ENCODE measurements at regions not wholly inside any gene's neighbourhood (a gene's known extent, or its start where the extent isn't known, plus 50 kb on each side); places are given as distances from the start of the nearest gene placed in this dataset.
"Not testable (repeated sequence)": the region's sequence is repeated elsewhere in the genome, so short reads cannot be mapped to it uniquely, and the experiment has no call there.

DNA sequence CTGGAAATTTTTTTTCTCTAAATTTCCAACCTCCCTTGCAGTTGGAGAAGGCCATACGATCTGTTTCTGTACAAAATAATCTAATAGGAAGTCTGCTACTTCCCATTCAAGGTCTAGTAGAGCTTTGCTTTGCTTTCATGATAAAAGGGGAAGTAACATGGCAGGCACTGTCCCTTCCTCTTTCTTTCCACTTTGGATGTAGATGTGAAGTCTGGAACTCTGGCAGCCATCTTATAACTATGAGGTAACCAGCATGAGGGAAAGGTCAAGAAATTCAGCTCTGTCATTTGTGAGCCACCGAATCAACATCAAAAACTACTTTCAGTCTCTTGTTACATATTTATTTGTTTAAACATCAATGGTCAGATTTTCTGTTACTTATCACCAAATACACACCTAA, 156.3 kb downstream of the MTHFS start:
- DNase-seq (ENCODE audit: low read depth in 1 of 2, low spot score in 1 of 2): no peak

DNA sequence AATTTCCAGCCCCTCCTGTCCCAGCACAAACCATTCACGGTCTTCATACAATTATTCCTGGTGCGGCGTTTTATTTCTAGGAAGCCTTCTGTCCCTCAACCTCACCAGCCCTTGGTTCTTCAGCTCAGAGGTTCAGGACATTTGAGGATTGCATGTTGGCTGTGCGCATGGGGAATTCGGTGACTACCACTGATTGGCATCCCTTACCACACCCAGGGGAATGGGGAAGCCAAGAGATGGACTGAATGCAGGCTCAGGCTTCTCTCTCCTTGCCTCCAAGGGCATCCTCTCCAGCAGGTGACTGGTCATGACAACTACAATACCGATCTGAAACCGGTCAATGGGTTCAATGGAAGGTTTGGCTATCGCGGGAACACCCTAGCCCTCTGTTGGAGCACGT, 153.8 kb downstream of the MTHFS start:
- no peak for DNase-seq (ENCODE audit: low read depth in 1 of 2, low spot score in 1 of 2)

DNA sequence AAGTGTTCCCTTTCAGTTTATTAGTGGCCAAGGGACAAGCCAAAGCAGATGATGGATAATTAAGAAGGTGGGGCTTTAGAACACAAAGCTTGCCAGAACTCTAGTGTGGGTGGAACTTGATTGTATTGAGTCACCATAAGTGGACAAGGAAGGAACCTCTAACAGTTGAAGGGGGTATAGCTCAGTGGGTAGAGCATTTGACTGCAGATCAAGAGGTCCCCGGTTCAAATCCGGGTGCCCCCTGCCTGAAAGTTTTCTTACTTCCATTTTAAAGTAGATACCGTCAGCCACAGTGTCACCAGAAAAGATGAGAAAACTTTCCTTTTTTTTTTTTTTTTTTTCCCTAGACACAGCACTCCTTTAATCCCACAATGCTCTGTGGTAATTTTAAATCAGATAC, 152.3 kb downstream of the MTHFS start:
- DNase-seq (ENCODE audit: low read depth in 1 of 2, low spot score in 1 of 2): not testable (repeated sequence)

DNA sequence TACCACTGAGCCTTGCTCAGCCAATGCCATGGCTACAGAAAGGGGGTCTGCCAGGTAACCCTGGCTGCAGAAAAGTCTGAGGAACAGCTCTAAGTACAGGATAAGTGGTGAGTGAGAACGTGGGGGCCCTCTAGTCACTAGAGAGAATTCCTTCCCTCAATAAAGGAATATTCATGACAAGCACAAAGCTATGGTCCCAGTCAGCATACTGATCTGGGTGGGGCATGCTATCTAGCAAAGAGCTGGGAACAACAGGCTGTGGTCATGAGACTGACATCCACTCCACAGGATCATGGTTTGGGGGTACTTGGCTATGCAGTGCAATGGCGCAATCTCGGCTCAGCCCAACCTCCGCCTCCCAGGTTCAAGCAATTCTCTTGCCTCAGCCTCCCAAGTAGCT, 140.4 kb downstream of the MTHFS start:
- no peak for DNase-seq (ENCODE audit: low read depth in 1 of 2, low spot score in 1 of 2)

DNA sequence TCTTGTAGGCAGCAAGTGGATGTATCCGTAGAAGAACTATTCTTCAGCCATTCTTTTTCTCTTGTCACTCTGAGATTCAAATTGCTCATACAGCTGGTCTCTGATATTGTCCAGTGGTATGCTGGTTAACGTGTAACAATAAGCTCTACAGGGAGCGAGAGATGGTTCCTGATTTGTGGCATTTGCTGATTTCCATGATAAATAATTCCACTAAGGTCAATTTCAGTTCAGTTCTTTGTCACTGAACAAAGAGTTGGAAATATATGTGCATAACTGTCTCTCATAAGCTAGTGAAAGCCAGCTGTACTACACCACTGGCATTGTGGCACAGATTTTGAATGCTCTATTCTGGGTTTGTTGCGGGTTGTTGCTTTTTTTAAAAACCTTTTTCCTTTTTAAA, 131.7 kb downstream of the MTHFS start:
- DNase-seq (ENCODE audit: low read depth in 1 of 2, low spot score in 1 of 2): no peak

DNA sequence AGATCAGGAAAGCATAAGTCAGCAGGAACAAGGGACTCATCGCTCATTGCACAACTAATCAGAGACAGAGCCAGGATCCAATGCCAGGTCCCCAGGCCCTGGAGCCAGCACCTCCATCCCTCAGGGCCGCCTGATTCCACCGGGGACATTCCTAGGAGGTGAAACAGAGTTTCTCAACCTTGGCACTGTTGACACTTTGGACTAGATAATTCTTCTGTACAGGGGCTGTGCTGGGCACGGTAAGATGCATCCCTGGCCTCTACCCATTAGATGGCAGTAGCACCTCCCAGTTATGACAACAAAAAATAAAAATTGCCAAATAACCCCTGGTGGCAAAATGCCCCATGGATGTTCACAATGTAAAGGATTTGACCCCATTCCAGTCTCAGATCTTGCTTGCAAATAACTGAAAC, 127.7 kb downstream of the MTHFS start:
- DNase-seq (ENCODE audit: low read depth in 1 of 2, low spot score in 1 of 2): no peak

DNA sequence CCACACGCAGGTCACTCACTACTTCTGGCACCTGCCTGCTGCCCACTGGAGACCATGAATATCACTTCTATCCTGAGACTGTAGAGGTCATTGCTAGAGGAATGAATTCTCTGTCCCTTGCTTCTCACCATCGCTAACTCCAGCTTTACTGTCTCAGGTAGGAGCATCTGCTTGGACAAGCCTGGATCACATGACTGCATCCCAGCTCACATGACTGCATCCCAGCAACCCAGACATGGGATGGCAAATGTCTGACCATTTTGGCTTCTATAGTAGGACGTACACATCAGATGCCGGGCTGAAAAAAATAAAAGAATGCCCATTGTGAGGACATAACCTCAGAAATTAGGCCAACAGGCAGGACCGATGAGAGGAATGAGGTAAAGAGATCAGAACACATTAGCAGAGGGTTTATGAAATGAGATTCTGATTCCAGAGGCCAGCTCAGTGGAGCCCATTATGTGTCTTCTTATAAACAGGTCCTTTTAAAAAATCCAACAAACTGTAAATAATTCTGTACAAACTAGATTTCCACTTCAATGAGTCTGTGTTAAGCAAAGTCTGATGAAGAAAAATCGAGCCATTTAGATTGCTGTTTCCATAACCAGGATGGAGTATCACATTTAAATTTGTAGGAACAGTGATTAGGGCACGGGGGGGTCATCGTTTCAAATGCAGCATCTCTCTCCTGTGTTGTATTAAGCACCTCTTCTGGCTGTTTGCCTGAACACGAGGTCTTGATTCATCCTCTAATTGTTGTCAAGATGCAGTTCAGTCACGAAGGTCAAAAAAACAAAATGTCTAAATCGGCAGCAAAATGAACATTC, 126.7 kb downstream of the MTHFS start:
- no peak for DNase-seq (ENCODE audit: low read depth in 1 of 2, low spot score in 1 of 2)

DNA sequence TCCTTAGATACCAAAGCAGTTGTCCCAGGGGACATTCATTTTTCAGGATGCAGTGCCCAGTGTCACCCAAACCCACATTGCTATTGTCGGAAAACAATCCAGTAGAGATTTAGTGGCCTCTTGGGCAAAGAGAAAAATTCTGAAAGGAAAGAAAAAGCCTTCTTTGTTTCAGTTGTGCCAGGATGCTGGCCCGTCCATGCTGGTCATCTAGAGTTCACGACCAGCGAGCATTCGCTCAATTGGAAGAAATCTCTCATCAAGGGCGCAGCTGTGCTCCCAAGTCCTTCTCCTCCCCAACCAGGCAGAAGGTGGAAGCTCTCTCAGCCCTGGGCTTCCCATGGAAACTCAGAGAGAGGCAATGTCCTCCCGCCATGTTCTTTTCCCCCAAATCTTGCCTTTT, 123.7 kb downstream of the MTHFS start:
- no peak for DNase-seq (ENCODE audit: low read depth in 1 of 2, low spot score in 1 of 2)

DNA sequence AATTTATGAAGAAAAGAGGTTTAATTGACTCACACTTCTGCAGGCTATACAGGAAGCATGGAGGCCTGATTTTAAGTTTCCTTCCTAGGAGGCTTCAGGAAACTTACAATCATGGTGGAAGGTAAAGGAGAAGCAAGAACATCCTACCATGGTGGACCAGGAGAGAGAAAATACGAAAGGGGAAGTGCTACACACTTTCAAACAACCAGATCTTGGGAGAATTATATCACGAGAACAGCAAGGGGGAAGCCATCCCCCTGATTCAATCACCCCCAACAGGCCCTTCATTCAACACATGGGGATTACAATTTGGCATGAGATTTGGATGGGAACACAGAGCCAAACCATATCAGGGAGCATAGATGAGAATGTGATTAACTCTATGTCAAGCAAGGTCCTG, 121.0 kb downstream of the MTHFS start:
- no peak for DNase-seq (ENCODE audit: low read depth in 1 of 2, low spot score in 1 of 2)

DNA sequence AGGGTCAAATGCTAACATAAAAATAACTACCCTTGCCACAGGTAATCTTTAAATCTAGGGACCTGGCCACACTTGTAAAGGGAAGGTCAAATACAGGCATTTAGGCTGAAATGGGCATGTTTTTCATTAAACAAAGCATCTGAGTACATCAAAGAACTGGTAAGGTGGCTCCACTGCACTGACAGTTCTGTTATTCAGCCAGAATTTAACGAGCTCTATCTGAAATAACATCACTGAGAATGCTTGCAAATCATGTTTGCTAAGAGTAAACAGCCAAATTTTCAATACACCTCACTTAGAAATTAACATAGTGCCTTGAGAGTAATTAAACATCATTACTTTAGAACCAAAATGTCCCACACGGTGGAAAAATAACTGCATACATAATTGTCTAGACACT, 118.9 kb downstream of the MTHFS start:
- DNase-seq (ENCODE audit: low read depth in 1 of 2, low spot score in 1 of 2): no peak

DNA sequence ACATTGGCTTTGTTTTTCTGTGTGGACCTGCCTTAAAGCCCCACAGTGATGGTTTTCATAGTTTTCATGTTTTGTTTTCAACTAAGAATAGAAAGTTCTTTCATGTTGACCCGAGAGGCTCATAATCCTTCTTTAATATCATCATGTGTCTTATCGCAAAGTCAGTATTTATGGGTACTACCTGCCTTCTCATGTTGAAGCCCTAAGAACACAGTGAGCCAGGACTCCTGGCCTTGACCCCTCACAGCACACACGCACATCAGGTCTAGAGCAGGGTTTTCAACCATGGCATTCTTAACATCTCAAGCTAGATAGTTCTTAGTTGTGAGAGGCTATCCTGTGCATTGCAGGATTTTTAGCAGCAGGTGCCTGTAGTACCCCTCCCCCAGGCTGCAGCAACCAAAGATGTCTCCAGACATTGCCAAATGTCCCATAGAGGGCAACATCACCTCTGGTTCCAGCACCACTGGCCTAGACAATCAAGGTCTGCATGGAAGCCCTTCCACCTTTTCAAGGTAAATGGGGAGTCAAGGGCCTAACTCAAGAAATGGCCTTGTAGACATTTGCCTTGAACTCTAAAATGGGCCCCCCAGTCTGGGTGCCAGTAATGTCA, 118.3 kb downstream of the MTHFS start:
- DNase-seq (ENCODE audit: low read depth in 1 of 2, low spot score in 1 of 2): no peak

DNA sequence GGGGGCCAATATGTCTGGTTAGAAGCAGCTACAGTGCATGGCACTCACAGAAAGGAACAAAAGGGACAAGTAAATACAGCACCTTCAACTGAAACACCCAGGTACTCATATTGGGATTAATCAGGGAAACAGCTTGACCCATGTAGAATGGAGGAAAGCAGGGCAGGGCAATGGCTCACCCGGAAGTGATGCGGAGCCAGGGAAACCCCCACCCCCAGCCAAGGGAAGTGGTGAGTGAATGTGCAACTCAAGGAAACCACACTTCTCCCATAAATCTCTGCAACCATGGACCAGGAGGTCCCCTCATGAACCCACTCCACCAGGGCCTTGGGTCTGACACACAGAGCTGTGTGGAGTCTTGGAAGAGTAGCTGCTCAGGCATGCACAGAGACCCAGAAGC, 117.1 kb downstream of the MTHFS start:
- DNase-seq (ENCODE audit: low read depth in 1 of 2, low spot score in 1 of 2): no peak

DNA sequence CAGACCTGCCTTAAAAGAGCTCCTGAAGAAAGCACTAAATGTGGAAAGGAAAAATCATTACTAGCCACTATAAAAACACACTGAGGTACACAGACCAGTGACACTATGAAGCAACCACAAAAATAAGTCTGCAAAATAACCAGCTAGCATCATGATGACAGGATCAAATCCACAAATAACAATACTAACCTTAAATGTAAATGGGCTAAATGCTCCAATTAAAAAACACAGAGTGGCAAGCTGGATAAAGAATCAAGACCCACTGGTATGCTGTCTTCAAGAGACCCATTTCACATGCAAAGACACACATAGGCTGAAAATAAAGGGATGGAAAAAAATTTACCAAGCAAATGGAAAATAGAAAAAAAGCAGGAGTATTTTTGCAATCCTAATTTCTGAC, 114.5 kb downstream of the MTHFS start:
- DNase-seq (ENCODE audit: low read depth in 1 of 2, low spot score in 1 of 2): not testable (repeated sequence)

Data from stimulated activated CD4-positive, alpha-beta T cell treated with anti-CD3 and anti-CD28 coated beads, Interleukin-15, amount 100 ng/mL, for 1 hour (primary cell).